ENCODE measurements at regions not wholly inside any gene's neighbourhood (a gene's known extent, or its start where the extent isn't known, plus 50 kb on each side); places are given as distances from the start of the nearest gene placed in this dataset.

DNA sequence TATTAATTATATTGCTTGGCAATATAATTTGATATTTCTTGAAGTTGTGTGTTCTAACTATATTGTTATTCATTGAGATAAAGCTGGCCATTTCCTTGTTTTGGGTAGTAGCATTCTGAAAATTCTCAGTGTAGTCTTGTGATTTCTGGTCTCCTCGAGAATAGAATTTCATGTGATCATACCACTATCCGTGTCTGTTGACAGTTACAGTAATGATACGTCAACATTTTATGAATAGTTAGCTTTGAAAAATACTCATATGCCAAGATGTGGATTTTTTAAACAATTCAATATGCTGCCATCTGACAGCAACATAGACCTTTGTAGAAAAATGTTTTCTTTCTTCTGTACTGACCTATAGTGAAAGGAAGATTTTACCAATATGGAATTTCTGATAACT is 723.7 kb upstream of the SLC35B3 start:
- H3K36me3 ChIP-seq (ENCODE audit: control insufficient read depth in 5 of 5, insufficient read depth in 5 of 5, low read length in 5 of 5): no peaks in the 10 kb centered on the region
- H3K27me3 ChIP-seq (ENCODE audit: control insufficient read depth in 5 of 5, insufficient read depth in 4 of 5, low read length in 5 of 5): no peaks in the 10 kb centered on the region
- H3K4me1 ChIP-seq (ENCODE audit: control insufficient read depth in 5 of 5, insufficient read depth in 5 of 5, low read length in 5 of 5): no peaks in the 10 kb centered on the region
- peaks cover 0 to 11% (median 6%) of the 10 kb centered on the region in 5 donors for H3K9me3 ChIP-seq (ENCODE audit: control insufficient read depth in 5 of 5, low read length in 5 of 5)
- H3K4me3 ChIP-seq (ENCODE audit: low read depth in 1 of 5, low read length in 5 of 5): no peak overlapping the region
- H3K27ac ChIP-seq (ENCODE audit: low read depth, low read length): no peak overlapping the region
- no peak overlapping the region for H3K9ac ChIP-seq (ENCODE audit: low read length in 5 of 5)

DNA sequence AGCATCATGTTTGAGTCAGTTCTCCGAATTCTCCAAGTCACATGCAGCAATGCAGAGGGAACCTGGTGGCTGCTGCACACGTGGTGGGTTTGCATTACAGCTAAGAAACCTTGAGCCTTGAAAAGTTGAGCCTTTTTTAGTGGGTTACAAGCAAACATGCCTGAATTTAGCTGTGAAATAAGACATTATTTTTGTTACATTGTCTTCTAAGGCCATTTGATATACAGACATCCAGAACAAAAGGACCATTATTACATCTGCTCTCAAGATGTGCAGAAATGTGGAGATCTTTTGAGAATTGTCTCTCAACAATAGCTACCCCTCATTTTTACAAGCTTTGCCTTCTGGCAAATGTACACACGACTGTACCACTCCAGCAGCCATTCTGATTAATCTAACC is 720.5 kb upstream of the SLC35B3 start:
- H3K27me3 ChIP-seq (ENCODE audit: control insufficient read depth in 5 of 5, insufficient read depth in 4 of 5, low read length in 5 of 5): no peaks in the 10 kb centered on the region
- H3K9me3 ChIP-seq (ENCODE audit: control insufficient read depth in 5 of 5, low read length in 5 of 5): no peaks in the 10 kb centered on the region
- H3K4me1 ChIP-seq (ENCODE audit: control insufficient read depth in 5 of 5, insufficient read depth in 5 of 5, low read length in 5 of 5): no peaks in the 10 kb centered on the region
- H3K27ac ChIP-seq (ENCODE audit: low read depth, low read length): no peak overlapping the region
- H3K9ac ChIP-seq (ENCODE audit: low read length in 5 of 5): no peak overlapping the region
- H3K4me3 ChIP-seq (ENCODE audit: low read depth in 1 of 5, low read length in 5 of 5): no peak overlapping the region
- no peaks in the 10 kb centered on the region for H3K36me3 ChIP-seq (ENCODE audit: control insufficient read depth in 5 of 5, insufficient read depth in 5 of 5, low read length in 5 of 5)

GRCh38 chr6:9143140-9143539 is 707.8 kb upstream of the SLC35B3 start:
- Histone ChIP-seq H3K27me3 (ENCODE audit: control insufficient read depth in 5 of 5, insufficient read depth in 4 of 5, low read length in 5 of 5) (no peaks in the 10 kb centered on the region), H3K4me3 (ENCODE audit: low read depth in 1 of 5, low read length in 5 of 5) (no peak overlapping the region), H3K4me1 (ENCODE audit: control insufficient read depth in 5 of 5, insufficient read depth in 5 of 5, low read length in 5 of 5) (peaks cover 0 to 25% (median 13%) of the 10 kb centered on the region in 5 donors), H3K27ac (ENCODE audit: low read depth, low read length) (no peak overlapping the region), H3K9ac (ENCODE audit: low read length in 5 of 5) (no peak overlapping the region), H3K36me3 (ENCODE audit: control insufficient read depth in 5 of 5, insufficient read depth in 5 of 5, low read length in 5 of 5) (no peaks in the 10 kb centered on the region), H3K9me3 (ENCODE audit: control insufficient read depth in 5 of 5, low read length in 5 of 5) (peaks cover 0 to 4% (median 2%) of the 10 kb centered on the region in 5 donors)

GRCh38 chr6:9140951-9141460 is 705.7 kb upstream of the SLC35B3 start:
- peaks cover 0 to 25% (median 13%) of the 10 kb centered on the region in 5 donors for H3K4me1 ChIP-seq (ENCODE audit: control insufficient read depth in 5 of 5, insufficient read depth in 5 of 5, low read length in 5 of 5)
- H3K9me3 ChIP-seq (ENCODE audit: control insufficient read depth in 5 of 5, low read length in 5 of 5): peaks cover 0 to 4% (median 2%) of the 10 kb centered on the region in 5 donors
- H3K27me3 ChIP-seq (ENCODE audit: control insufficient read depth in 5 of 5, insufficient read depth in 4 of 5, low read length in 5 of 5): no peaks in the 10 kb centered on the region
- no peaks in the 10 kb centered on the region for H3K36me3 ChIP-seq (ENCODE audit: control insufficient read depth in 5 of 5, insufficient read depth in 5 of 5, low read length in 5 of 5)
- peak overlapping the region in 1 of 5 donors; percentile 6 for H3K4me3 ChIP-seq (ENCODE audit: low read depth in 1 of 5, low read length in 5 of 5)
- H3K27ac ChIP-seq (ENCODE audit: low read depth, low read length): peak overlapping the region; percentile 7
- H3K9ac ChIP-seq (ENCODE audit: low read length in 5 of 5): no peak overlapping the region

GRCh38 chr6:9140172-9140571 is 704.8 kb upstream of the SLC35B3 start:
- peak overlapping the region in 2 of 5 donors; percentile 4 to 32 for H3K4me3 ChIP-seq (ENCODE audit: low read depth in 1 of 5, low read length in 5 of 5)
- peaks cover 0 to 25% (median 13%) of the 10 kb centered on the region in 5 donors for H3K4me1 ChIP-seq (ENCODE audit: control insufficient read depth in 5 of 5, insufficient read depth in 5 of 5, low read length in 5 of 5)
- peaks cover 0 to 4% (median 2%) of the 10 kb centered on the region in 5 donors for H3K9me3 ChIP-seq (ENCODE audit: control insufficient read depth in 5 of 5, low read length in 5 of 5)
- no peak overlapping the region for H3K9ac ChIP-seq (ENCODE audit: low read length in 5 of 5)
- no peaks in the 10 kb centered on the region for H3K27me3 ChIP-seq (ENCODE audit: control insufficient read depth in 5 of 5, insufficient read depth in 4 of 5, low read length in 5 of 5)
- no peaks in the 10 kb centered on the region for H3K36me3 ChIP-seq (ENCODE audit: control insufficient read depth in 5 of 5, insufficient read depth in 5 of 5, low read length in 5 of 5)
- H3K27ac ChIP-seq (ENCODE audit: low read depth, low read length): no peak overlapping the region

GRCh38 chr6:9139746-9140145 is 704.4 kb upstream of the SLC35B3 start:
- Histone ChIP-seq H3K27me3 (ENCODE audit: control insufficient read depth in 5 of 5, insufficient read depth in 4 of 5, low read length in 5 of 5) (no peaks in the 10 kb centered on the region), H3K9me3 (ENCODE audit: control insufficient read depth in 5 of 5, low read length in 5 of 5) (peaks cover 0 to 2% (median under 1%) of the 10 kb centered on the region in 5 donors), H3K4me1 (ENCODE audit: control insufficient read depth in 5 of 5, insufficient read depth in 5 of 5, low read length in 5 of 5) (peaks cover 0 to 25% (median 13%) of the 10 kb centered on the region in 5 donors), H3K9ac (ENCODE audit: low read length in 5 of 5) (no peak overlapping the region), H3K4me3 (ENCODE audit: low read depth in 1 of 5, low read length in 5 of 5) (peak overlapping the region in 1 of 5 donors; percentile 4), H3K36me3 (ENCODE audit: control insufficient read depth in 5 of 5, insufficient read depth in 5 of 5, low read length in 5 of 5) (no peaks in the 10 kb centered on the region), H3K27ac (ENCODE audit: low read depth, low read length) (no peak overlapping the region)

GRCh38 chr6:9138936-9139335 is 703.6 kb upstream of the SLC35B3 start:
- H3K4me1 ChIP-seq (ENCODE audit: control insufficient read depth in 5 of 5, insufficient read depth in 5 of 5, low read length in 5 of 5): peaks cover 0 to 25% (median 13%) of the 10 kb centered on the region in 5 donors
- no peak overlapping the region for H3K4me3 ChIP-seq (ENCODE audit: low read depth in 1 of 5, low read length in 5 of 5)
- H3K9ac ChIP-seq (ENCODE audit: low read length in 5 of 5): no peak overlapping the region
- H3K27me3 ChIP-seq (ENCODE audit: control insufficient read depth in 5 of 5, insufficient read depth in 4 of 5, low read length in 5 of 5): no peaks in the 10 kb centered on the region
- no peak overlapping the region for H3K27ac ChIP-seq (ENCODE audit: low read depth, low read length)
- peaks cover 0 to 2% (median 0%) of the 10 kb centered on the region in 5 donors for H3K9me3 ChIP-seq (ENCODE audit: control insufficient read depth in 5 of 5, low read length in 5 of 5)
- no peaks in the 10 kb centered on the region for H3K36me3 ChIP-seq (ENCODE audit: control insufficient read depth in 5 of 5, insufficient read depth in 5 of 5, low read length in 5 of 5)

- no peak overlapping the region for H3K27ac ChIP-seq (ENCODE audit: low read depth, low read length)
- H3K9me3 ChIP-seq (ENCODE audit: control insufficient read depth in 5 of 5, low read length in 5 of 5): no peaks in the 10 kb centered on the region
- no peak overlapping the region for H3K9ac ChIP-seq (ENCODE audit: low read length in 5 of 5)
- no peaks in the 10 kb centered on the region for H3K36me3 ChIP-seq (ENCODE audit: control insufficient read depth in 5 of 5, insufficient read depth in 5 of 5, low read length in 5 of 5)
- H3K4me3 ChIP-seq (ENCODE audit: low read depth in 1 of 5, low read length in 5 of 5): no peak overlapping the region
- no peaks in the 10 kb centered on the region for H3K27me3 ChIP-seq (ENCODE audit: control insufficient read depth in 5 of 5, insufficient read depth in 4 of 5, low read length in 5 of 5)
- peaks cover 0 to 22% (median 11%) of the 10 kb centered on the region in 5 donors for H3K4me1 ChIP-seq (ENCODE audit: control insufficient read depth in 5 of 5, insufficient read depth in 5 of 5, low read length in 5 of 5)
These were observed 700.9 kb upstream of the SLC35B3 start for GRCh38 chr6:9136141-9136822.

- H3K9me3 ChIP-seq (ENCODE audit: control insufficient read depth in 5 of 5, low read length in 5 of 5): peaks cover 0 to 3% (median 0%) of the 10 kb centered on the region in 5 donors
- no peaks in the 10 kb centered on the region for H3K4me1 ChIP-seq (ENCODE audit: control insufficient read depth in 5 of 5, insufficient read depth in 5 of 5, low read length in 5 of 5)
- no peaks in the 10 kb centered on the region for H3K36me3 ChIP-seq (ENCODE audit: control insufficient read depth in 5 of 5, insufficient read depth in 5 of 5, low read length in 5 of 5)
- H3K27me3 ChIP-seq (ENCODE audit: control insufficient read depth in 5 of 5, insufficient read depth in 4 of 5, low read length in 5 of 5): no peaks in the 10 kb centered on the region
- no peak overlapping the region for H3K4me3 ChIP-seq (ENCODE audit: low read depth in 1 of 5, low read length in 5 of 5)
- no peak overlapping the region for H3K27ac ChIP-seq (ENCODE audit: low read depth, low read length)
- no peak overlapping the region for H3K9ac ChIP-seq (ENCODE audit: low read length in 5 of 5)
These were observed 696.3 kb upstream of the SLC35B3 start for GRCh38 chr6:9131616-9132015.

- Histone ChIP-seq H3K27ac (ENCODE audit: low read depth, low read length) (no peak overlapping the region), H3K4me3 (ENCODE audit: low read depth in 1 of 5, low read length in 5 of 5) (no peak overlapping the region), H3K27me3 (ENCODE audit: control insufficient read depth in 5 of 5, insufficient read depth in 4 of 5, low read length in 5 of 5) (no peaks in the 10 kb centered on the region), H3K4me1 (ENCODE audit: control insufficient read depth in 5 of 5, insufficient read depth in 5 of 5, low read length in 5 of 5) (no peaks in the 10 kb centered on the region), H3K9ac (ENCODE audit: low read length in 5 of 5) (no peak overlapping the region), H3K36me3 (ENCODE audit: control insufficient read depth in 5 of 5, insufficient read depth in 5 of 5, low read length in 5 of 5) (no peaks in the 10 kb centered on the region), H3K9me3 (ENCODE audit: control insufficient read depth in 5 of 5, low read length in 5 of 5) (peaks cover 0 to 3% (median 0%) of the 10 kb centered on the region in 5 donors)
These were observed 695.9 kb upstream of the SLC35B3 start for GRCh38 chr6:9131201-9131600.

All from subcutaneous abdominal adipose tissue (tissue), 5 donors.